Panc1 (cell line): ENCODE measurements at regions not wholly inside any gene's neighbourhood (a gene's known extent, or its start where the extent isn't known, plus 50 kb on each side); places are given as distances from the start of the nearest gene placed in this dataset.

Experiments
- ATAC-seq: fragments of 200-7000 bp; cut with Tn5 transposase; 2 replicates; pipeline ENCODE4 v1.9.1; 2020; ENCODE audit warnings: mild to moderate bottlenecking, moderate library complexity
- BruUV-seq: library from RNA; stranded (reverse); fragments of 400-500 nt; replicated peaks from 2 replicates; lab custom pipeline; 2021; lab: Mats Ljungman, UMichigan
- CTCF ChIA-PET: fragments of 300-600 bp; sonication (Branson Sonifier 250); formaldehyde crosslinking; loops from one replicate; lab custom pipeline; 2022; ENCODE audit warnings: antibody characterized with exemption; lab: Charles Lee
- POLR2A ChIA-PET: fragments of 300-600 bp; sonication (Branson Sonifier 250); formaldehyde crosslinking; loops from one replicate; lab custom pipeline; 2022; ENCODE audit warnings: antibody characterized with exemption; lab: Charles Lee
- DNase-seq: peaks from one replicate; pipeline ENCODE4 v3.0.0-alpha.2; 2010; ENCODE audit warnings: low read depth, low spot score
- H3K27ac ChIP-seq: 2 replicates; pipeline ENCODE4 v1.5.1; 2011; ENCODE audit warnings: mild to moderate bottlenecking, low read length, inconsistent platforms
- H3K27me3 ChIP-seq: fragments of 200-500 bp; sonication (Bioruptor generic); 2 replicates; pipeline ENCODE4 v1.6.0; 2014; ENCODE audit warnings: low read length, inconsistent platforms; ENCODE audit not compliant: control insufficient read depth, insufficient read depth
- H3K36me3 ChIP-seq: fragments of 200-500 bp; sonication (Bioruptor generic); 2 replicates; pipeline ENCODE4 v1.5.1; 2014; ENCODE audit warnings: inconsistent platforms, mild to moderate bottlenecking, low read length, moderate library complexity; ENCODE audit not compliant: control insufficient read depth, insufficient read depth
- H3K4me1 ChIP-seq: 2 replicates; pipeline ENCODE4 v1.5.1; 2011; ENCODE audit warnings: inconsistent platforms, mild to moderate bottlenecking, low read length, moderate library complexity; ENCODE audit not compliant: control insufficient read depth, insufficient read depth
- H3K4me3 ChIP-seq, 2 experiments: 2 replicates each; pipeline ENCODE4 v1.5.1; 2011 to 2012; ENCODE audit warnings: low read depth in 2 of 2, low read length in 2 of 2, mild to moderate bottlenecking in 2 of 2, inconsistent platforms in 1 of 2, moderate library complexity in 1 of 2
- H3K9me3 ChIP-seq: fragments of 200-500 bp; sonication (Bioruptor generic); 2 replicates; pipeline ENCODE4 v1.5.1; 2014; ENCODE audit warnings: low read depth, mild to moderate bottlenecking, inconsistent platforms, low read length, moderate library complexity; ENCODE audit not compliant: control insufficient read depth, insufficient read depth
- CTCF ChIP-seq: fragments of 450-650 bp; IDR thresholded peaks from 2 replicates; pipeline ENCODE4 v1.5.1; 2017; ENCODE audit warnings: mild to moderate bottlenecking
- POLR2AphosphoS5 ChIP-seq: IDR thresholded peaks from 2 replicates; pipeline ENCODE4 v1.6.1; 2012; ENCODE audit warnings: mild to moderate bottlenecking, low read depth, low read length, moderate library complexity
- REST ChIP-seq, 2 experiments: IDR thresholded peaks; 2 replicates each; pipeline ENCODE4 v1.6.1; 2011 to 2012; ENCODE audit warnings: low read depth in 2 of 2, control low read depth in 1 of 2, low read length in 1 of 2, mild to moderate bottlenecking in 1 of 2, moderate library complexity in 1 of 2; ENCODE audit not compliant: insufficient read depth in 1 of 2
- SIN3A ChIP-seq: IDR thresholded peaks from 2 replicates; pipeline ENCODE4 v1.6.1; 2012; ENCODE audit warnings: low read depth, mild to moderate bottlenecking, low read length, moderate library complexity, borderline replicate concordance; ENCODE audit not compliant: insufficient read depth
- TCF7L2 ChIP-seq: IDR thresholded peaks from 2 replicates; pipeline ENCODE4 v1.6.1; 2011; ENCODE audit warnings: mild to moderate bottlenecking, low read depth, low read length, inconsistent platforms
- in situ Hi-C: cut with HindIII; loops from 2 replicates; pipeline ENCODE4 v1.10.0; 2016; ENCODE audit warnings: low sequenced_read_pairs, low pct_unique_long_range_greater_than_20kb
- intact Hi-C: fragments of 100-400 bp; cut with micrococcal nuclease; formaldehyde crosslinking; loops from one replicate; pipeline ENCODE4 v1.10.0; 2022; ENCODE audit not compliant: unreplicated experiment

GRCh38 chr6:48606618-48607017 lies 495.6 kb upstream of the PTCHD4 start:
- TF ChIP-seq REST (IDR thresholded peaks at IDR 0.05; ENCODE audit: insufficient read depth in 1 of 2, low read depth in 2 of 2, low read length in 1 of 2) (no peak), POLR2AphosphoS5 (no peak), TCF7L2 (no peak), CTCF (no peak), SIN3A (no peak)
- intact Hi-C loops, result no loop called here
- H3K4me1 ChIP-seq, result no peaks in the 10 kb centered on the region
- DNase-seq (no peak), ATAC-seq (no peak)
- BruUV-seq, result no TSS peak
- H3K27me3 ChIP-seq, result no peaks in the 10 kb centered on the region
- no peak overlapping the region for H3K4me3 ChIP-seq
- H3K36me3 ChIP-seq, result no peaks in the 10 kb centered on the region
- in situ Hi-C loops, result no loop called here
- POLR2A ChIA-PET, result no interaction called here
- H3K27ac ChIP-seq, result no peak overlapping the region
- CTCF ChIA-PET, result no interaction called here
- H3K9me3 ChIP-seq, result no peaks in the 10 kb centered on the region

- Histone ChIP-seq H3K27ac (no peak overlapping the region), H3K4me1 (no peaks in the 10 kb centered on the region), H3K4me3 (no peak overlapping the region), H3K36me3 (no peaks in the 10 kb centered on the region), H3K9me3 (no peaks in the 10 kb centered on the region), H3K27me3 (no peaks in the 10 kb centered on the region)
- CTCF ChIA-PET, result no interaction called here
- TF ChIP-seq CTCF (no peak), TCF7L2 (no peak), SIN3A (no peak), POLR2AphosphoS5 (no peak), REST (IDR thresholded peaks at IDR 0.05; ENCODE audit: insufficient read depth in 1 of 2, low read depth in 2 of 2, low read length in 1 of 2) (no peak)
- no TSS peak for BruUV-seq
- intact Hi-C loops, result no loop called here
- in situ Hi-C loops, result no loop called here
- ATAC-seq (no peak), DNase-seq (no peak)
- POLR2A ChIA-PET, result no interaction called here
Measured at GRCh38 chr6:48597951-48598350, 487.0 kb upstream of the PTCHD4 start.
